Spleen (tissue), 7 donors: ENCODE measurements at regions not wholly inside any gene's neighbourhood (a gene's known extent, or its start where the extent isn't known, plus 50 kb on each side); places are given as distances from the start of the nearest gene placed in this dataset.

Experiments
- POLR2A ChIP-seq, 3 donors: fragments of 450-650 bp; IDR thresholded peaks; one replicate each; pipeline ENCODE4 v1.5.1; 2017; ENCODE audit warnings: antibody characterized with exemption in 3 of 3, mild to moderate bottlenecking in 1 of 3
- TF ChIP-seq, protein P1 (sequence below), 11 experiments: fragments of 200-600 bp in 7 of 11; fragments of 450-650 bp in 4 of 11; sonication (generic) in 4 of 11; IDR thresholded peaks in 8 of 11; conservative IDR thresholded peaks in 3 of 11; 1 replicate in 7 of 11; 2 replicates in 4 of 11; pipeline versions ENCODE4 v1.4.0 to v1.8.0; 2016 to 2021; ENCODE audit warnings: antibody characterized with exemption in 11 of 11, inconsistent platforms in 4 of 11, mild to moderate bottlenecking in 1 of 11
- donor health status: DM: no; HTN: no; CAD: no; lungs with moderate emphysema.
- donor health status: DM: no; HTN: no; CAD: no.
- donor health status: DM: no; HTN: no; CAD: no.

DNA sequence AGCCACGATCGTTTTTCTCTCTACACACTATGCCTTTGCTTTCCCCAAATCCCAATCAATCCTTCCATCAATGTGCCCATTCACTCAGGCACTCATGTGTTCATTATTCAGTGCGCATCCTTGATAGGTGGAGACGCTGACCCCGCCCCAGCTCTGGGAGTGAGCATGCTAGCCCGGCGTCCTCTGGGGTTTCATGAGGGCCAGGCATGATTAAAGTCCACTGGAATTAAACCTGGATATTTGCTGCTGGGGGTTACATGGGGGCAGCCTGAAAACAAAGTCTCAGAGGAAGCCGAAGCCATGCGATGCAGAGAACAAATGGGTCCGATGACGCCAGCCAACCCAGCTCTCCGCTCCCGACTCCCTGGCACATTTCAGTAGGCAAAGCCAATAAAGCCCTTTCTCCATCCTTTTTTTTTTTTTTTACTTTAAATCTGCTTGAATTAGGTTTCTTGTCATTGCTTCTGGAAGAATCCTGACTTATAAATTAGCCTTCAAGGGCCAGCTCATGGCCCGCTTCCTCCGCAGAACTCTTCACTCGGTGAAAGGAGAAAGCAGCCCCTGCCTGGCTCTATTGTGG, 316.4 kb upstream of the ID2 start:
- no peak for TF ChIP-seq POLR2A (IDR thresholded peaks at IDR 0.05)
- TF ChIP-seq, protein P1, sequence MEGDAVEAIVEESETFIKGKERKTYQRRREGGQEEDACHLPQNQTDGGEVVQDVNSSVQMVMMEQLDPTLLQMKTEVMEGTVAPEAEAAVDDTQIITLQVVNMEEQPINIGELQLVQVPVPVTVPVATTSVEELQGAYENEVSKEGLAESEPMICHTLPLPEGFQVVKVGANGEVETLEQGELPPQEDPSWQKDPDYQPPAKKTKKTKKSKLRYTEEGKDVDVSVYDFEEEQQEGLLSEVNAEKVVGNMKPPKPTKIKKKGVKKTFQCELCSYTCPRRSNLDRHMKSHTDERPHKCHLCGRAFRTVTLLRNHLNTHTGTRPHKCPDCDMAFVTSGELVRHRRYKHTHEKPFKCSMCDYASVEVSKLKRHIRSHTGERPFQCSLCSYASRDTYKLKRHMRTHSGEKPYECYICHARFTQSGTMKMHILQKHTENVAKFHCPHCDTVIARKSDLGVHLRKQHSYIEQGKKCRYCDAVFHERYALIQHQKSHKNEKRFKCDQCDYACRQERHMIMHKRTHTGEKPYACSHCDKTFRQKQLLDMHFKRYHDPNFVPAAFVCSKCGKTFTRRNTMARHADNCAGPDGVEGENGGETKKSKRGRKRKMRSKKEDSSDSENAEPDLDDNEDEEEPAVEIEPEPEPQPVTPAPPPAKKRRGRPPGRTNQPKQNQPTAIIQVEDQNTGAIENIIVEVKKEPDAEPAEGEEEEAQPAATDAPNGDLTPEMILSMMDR (IDR thresholded peaks at IDR 0.05 in 8 of 11, conservative IDR thresholded peaks at IDR 0.05 in 3 of 11) = no peak
